Cardiac fibroblast (primary cell): ENCODE measurements at regions not wholly inside any gene's neighbourhood (a gene's known extent, or its start where the extent isn't known, plus 50 kb on each side); places are given as distances from the start of the nearest gene placed in this dataset.

Experiments used
- DNase-seq, 2 donors: peaks; one replicate each; pipeline versions ENCODE4 v3.0.0 to v3.0.0-alpha.2; 2010; ENCODE audit warnings: low read depth in 2 of 2
- H3K4me3 ChIP-seq, 2 donors: replicated peaks in 1 of 2; 1 replicate in 1 of 2; 2 replicates in 1 of 2; pipeline ENCODE4 v1.5.1; 2011; ENCODE audit warnings: low read depth in 2 of 2, low read length in 2 of 2, mild to moderate bottlenecking in 2 of 2, moderate library complexity in 1 of 2
- TF ChIP-seq, protein P1 (sequence below): IDR thresholded peaks from one replicate; pipeline ENCODE4 v1.5.1; 2011; ENCODE audit warnings: low read depth, mild to moderate bottlenecking, low read length, inconsistent platforms

GRCh38 chr18:51520676-51521180 is 323.2 kb upstream of the MEX3C start:
- H3K4me3 ChIP-seq = no peak overlapping the region
- TF ChIP-seq, protein P1, sequence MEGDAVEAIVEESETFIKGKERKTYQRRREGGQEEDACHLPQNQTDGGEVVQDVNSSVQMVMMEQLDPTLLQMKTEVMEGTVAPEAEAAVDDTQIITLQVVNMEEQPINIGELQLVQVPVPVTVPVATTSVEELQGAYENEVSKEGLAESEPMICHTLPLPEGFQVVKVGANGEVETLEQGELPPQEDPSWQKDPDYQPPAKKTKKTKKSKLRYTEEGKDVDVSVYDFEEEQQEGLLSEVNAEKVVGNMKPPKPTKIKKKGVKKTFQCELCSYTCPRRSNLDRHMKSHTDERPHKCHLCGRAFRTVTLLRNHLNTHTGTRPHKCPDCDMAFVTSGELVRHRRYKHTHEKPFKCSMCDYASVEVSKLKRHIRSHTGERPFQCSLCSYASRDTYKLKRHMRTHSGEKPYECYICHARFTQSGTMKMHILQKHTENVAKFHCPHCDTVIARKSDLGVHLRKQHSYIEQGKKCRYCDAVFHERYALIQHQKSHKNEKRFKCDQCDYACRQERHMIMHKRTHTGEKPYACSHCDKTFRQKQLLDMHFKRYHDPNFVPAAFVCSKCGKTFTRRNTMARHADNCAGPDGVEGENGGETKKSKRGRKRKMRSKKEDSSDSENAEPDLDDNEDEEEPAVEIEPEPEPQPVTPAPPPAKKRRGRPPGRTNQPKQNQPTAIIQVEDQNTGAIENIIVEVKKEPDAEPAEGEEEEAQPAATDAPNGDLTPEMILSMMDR = no peak
- no peak for DNase-seq

DNA sequence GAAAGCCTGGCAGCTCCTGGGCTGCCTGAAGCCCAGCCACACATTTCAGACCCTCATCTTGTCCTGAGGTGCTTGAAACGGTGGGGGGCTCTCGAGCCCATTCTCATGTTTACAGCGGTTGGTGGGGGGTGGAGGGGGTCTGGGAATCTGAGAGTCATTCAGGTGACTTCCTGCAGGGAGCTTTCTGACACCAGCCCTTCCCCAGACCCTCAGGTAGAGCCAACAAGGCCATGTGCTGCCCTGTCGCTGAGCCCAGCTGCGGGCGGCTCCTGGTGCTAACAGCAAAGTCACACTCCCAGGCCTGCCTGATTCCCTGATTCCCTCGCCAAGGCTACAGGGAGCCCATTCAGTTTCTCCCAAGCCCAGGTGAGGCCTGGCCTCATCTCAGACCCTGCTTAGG is 324.9 kb upstream of the MEX3C start:
- H3K4me3 ChIP-seq = no peak overlapping the region
- TF ChIP-seq, protein P1 = no peak
- no peak for DNase-seq

- no peak for DNase-seq
- TF ChIP-seq, protein P1 = no peak
- H3K4me3 ChIP-seq = no peak overlapping the region
These were observed 325.3 kb upstream of the MEX3C start for GRCh38 chr18:51522821-51523220.

DNA sequence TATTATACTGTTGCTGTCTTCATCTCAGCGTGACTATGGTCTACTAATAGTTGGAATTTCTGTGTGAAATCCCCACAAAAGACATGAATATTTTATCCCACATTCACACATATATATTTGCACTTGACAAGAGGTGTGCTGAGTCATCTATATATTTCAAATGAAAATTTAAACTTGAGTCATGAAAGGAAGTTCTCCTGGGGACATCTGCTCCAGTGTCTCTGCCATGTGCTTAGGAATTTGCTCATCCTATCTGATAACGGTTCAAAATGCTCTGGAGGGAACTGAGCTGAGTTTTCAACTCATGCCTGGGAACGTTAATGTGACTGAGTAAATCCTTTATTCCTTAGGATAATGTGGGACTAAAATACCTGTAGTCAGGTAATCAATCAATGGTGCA is 326.2 kb upstream of the MEX3C start:
- no peak overlapping the region for H3K4me3 ChIP-seq
- TF ChIP-seq, protein P1 = no peak

DNA sequence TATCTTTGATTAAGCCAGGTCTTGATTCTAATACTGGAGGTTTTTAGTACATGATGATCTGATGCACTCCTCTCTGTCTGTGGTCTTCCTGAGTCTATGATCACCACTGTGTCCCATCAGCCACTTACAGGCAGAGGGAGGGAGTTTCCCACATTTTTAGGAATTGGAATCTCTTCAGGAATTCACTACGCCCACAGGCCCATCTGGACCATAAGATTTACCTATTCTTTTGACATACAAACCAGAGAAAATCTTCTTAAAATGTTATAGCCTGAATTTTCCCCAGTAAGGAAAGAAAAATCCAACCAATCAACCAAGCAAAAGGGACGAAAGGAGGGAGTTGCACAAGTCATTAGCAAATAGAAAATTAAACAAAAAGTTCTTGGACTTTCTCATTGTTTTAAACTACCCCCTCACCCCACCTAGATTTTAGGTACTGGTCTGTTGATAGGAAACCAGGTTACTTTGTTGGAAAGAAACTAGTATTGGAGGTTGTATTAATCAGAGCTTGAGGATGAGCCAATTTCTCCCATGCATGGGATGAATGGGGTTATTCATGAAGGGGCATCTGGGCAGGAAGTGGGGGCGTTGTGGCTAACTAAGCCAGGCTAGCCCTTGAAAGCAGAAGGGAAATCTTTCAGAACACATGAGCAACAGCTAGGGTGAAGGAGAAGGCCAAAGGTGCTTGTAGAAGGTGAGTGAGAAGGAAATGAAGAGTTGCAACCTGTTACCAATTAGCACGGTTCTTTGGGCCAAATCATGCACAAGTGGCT is 328.2 kb upstream of the MEX3C start:
- no peak overlapping the region for H3K4me3 ChIP-seq
- no peak for DNase-seq
- TF ChIP-seq, protein P1 = no peak

More for the DNA sequence above, 326.2 kb upstream of the MEX3C start:
- no peak for DNase-seq

DNA sequence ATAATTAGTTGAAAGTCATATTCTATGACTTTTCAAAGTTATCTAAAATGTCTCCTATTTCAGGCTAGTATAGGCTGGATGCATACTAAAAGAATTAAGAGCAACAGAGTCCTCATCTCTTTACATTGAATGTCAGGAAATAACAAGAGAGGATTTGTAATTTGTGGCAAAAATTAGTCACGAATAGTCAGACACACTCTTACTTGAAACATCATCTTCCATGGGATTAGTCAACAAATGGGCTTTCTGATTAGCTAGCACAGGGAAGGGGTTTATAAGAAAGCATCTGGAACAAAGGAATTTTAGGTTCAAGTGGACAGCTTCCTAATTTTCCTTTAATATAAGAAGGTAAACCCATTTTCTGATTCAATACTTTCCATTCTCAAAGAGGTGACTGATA is 330.3 kb upstream of the MEX3C start:
- H3K4me3 ChIP-seq = no peak overlapping the region
- TF ChIP-seq, protein P1 = no peak
- no peak for DNase-seq

GRCh38 chr18:51531501-51531900 is 334.0 kb upstream of the MEX3C start:
- H3K4me3 ChIP-seq = no peak overlapping the region
- TF ChIP-seq, protein P1 = no peak
- no peak for DNase-seq
